ENCODE measurements at regions not wholly inside any gene's neighbourhood (a gene's known extent, or its start where the extent isn't known, plus 50 kb on each side); places are given as distances from the start of the nearest gene placed in this dataset.

DNA sequence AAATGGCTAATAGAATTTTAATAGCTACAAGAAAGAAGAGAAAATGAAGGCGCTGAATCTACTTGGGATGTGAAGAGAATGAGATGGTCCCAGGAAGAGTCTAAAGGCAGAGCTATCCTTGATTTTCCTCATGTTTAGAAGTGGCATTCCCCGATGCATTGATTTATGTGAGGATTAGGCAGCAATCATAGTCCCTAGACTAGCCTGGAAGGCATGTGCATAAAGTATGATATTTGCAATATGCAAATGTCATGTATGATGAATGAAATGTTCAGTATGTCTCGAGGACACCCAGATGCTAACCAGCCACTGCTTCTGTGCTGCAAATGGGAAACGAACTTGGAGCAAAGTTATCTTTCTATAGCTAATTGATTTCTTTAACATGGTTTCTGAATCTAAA, 641.5 kb upstream of the PLXNA2 start:
- TF ChIP-seq, protein P1, sequence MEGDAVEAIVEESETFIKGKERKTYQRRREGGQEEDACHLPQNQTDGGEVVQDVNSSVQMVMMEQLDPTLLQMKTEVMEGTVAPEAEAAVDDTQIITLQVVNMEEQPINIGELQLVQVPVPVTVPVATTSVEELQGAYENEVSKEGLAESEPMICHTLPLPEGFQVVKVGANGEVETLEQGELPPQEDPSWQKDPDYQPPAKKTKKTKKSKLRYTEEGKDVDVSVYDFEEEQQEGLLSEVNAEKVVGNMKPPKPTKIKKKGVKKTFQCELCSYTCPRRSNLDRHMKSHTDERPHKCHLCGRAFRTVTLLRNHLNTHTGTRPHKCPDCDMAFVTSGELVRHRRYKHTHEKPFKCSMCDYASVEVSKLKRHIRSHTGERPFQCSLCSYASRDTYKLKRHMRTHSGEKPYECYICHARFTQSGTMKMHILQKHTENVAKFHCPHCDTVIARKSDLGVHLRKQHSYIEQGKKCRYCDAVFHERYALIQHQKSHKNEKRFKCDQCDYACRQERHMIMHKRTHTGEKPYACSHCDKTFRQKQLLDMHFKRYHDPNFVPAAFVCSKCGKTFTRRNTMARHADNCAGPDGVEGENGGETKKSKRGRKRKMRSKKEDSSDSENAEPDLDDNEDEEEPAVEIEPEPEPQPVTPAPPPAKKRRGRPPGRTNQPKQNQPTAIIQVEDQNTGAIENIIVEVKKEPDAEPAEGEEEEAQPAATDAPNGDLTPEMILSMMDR (IDR thresholded peaks at IDR 0.05) = no peak
- no peak for TF ChIP-seq POLR2A (IDR thresholded peaks at IDR 0.05)

All from lower leg skin (tissue), 3 donors.